ENCODE measurements at regions not wholly inside any gene's neighbourhood (a gene's known extent, or its start where the extent isn't known, plus 50 kb on each side); places are given as distances from the start of the nearest gene placed in this dataset.

- TF ChIP-seq CTCF (IDR thresholded peaks at IDR 0.05) (no peak), POLR2A (IDR thresholded peaks at IDR 0.05) (no peak)
Observed at GRCh38 chr14:104321802-104322130, 183.4 kb downstream of the KIF26A start.
